GM23338 (cell line): ENCODE measurements at regions not wholly inside any gene's neighbourhood (a gene's known extent, or its start where the extent isn't known, plus 50 kb on each side); places are given as distances from the start of the nearest gene placed in this dataset.

Experiments
- ETS1 ChIP-seq: IDR thresholded peaks from 2 replicates; pipeline ENCODE4 v1.6.1; 2016; ENCODE audit warnings: antibody characterized with exemption
- EZH2phosphoT487 ChIP-seq: fragments of 200-600 bp; sonication (generic); IDR thresholded peaks from one replicate; pipeline ENCODE4 v1.8.1; 2018; ENCODE audit warnings: antibody characterized with exemption; ENCODE audit not compliant: unreplicated experiment
- JUNB ChIP-seq: IDR thresholded peaks from one replicate; pipeline ENCODE4 v1.6.1; 2016; ENCODE audit warnings: antibody characterized with exemption; ENCODE audit not compliant: unreplicated experiment
- NANOG ChIP-seq: IDR thresholded peaks from 2 replicates; pipeline ENCODE4 v1.6.1; 2016; ENCODE audit warnings: antibody characterized with exemption, borderline replicate concordance
- REST ChIP-seq: IDR thresholded peaks from one replicate; pipeline ENCODE4 v1.6.1; 2018; ENCODE audit warnings: antibody characterized with exemption; ENCODE audit not compliant: unreplicated experiment
- ZNF331 ChIP-seq: fragments of 250-450 bp; sonication (Bioruptor Pico); IDR thresholded peaks from 2 replicates; pipeline ENCODE4 v1.5.0; 2020; ENCODE audit warnings: low read depth, mild to moderate bottlenecking, moderate library complexity

GRCh38 chrY:10686414-10686813, 1158.7 kb downstream of the TSPY10 start (continued):
- TF ChIP-seq ETS1 (no peak), NANOG (no peak), JUNB (no peak), EZH2phosphoT487 (no peak), ZNF331 (CRISPR knock-in tag) (no peak), REST (no peak)
